SK-N-MC (cell line): ENCODE measurements at regions not wholly inside any gene's neighbourhood (a gene's known extent, or its start where the extent isn't known, plus 50 kb on each side); places are given as distances from the start of the nearest gene placed in this dataset.

Source experiments
- EZH2 ChIP-seq: fragments of 200-600 bp; sonication (generic); IDR thresholded peaks from one replicate; pipeline ENCODE4 v1.6.1; 2017; ENCODE audit warnings: antibody characterized with exemption
- POLR2AphosphoS5 ChIP-seq: IDR thresholded peaks from 2 replicates; pipeline ENCODE4 v1.6.1; 2012; ENCODE audit warnings: mild to moderate bottlenecking, low read depth, low read length, borderline replicate concordance

- TF ChIP-seq EZH2, result no peak
- no peak for TF ChIP-seq POLR2AphosphoS5
These were observed 188.1 kb upstream of the TSC22D2 start for GRCh38 chr3:150220041-150220440.
